ENCODE measurements at regions not wholly inside any gene's neighbourhood (a gene's known extent, or its start where the extent isn't known, plus 50 kb on each side); places are given as distances from the start of the nearest gene placed in this dataset.

- H3K4me3 ChIP-seq (ENCODE audit: low read depth in 1 of 3, low read length in 3 of 3): no peak overlapping the region
- TF ChIP-seq FOXA2 (IDR thresholded peaks at IDR 0.05) (no peak), HNF4A (conservative IDR thresholded peaks at IDR 0.05) (no peak), RXRA (IDR thresholded peaks at IDR 0.05) (no peak), MAX (IDR thresholded peaks at IDR 0.05) (no peak), YY1 (IDR thresholded peaks at IDR 0.05) (no peak), HNF4G (IDR thresholded peaks at IDR 0.05) (no peak), FOXA1 (IDR thresholded peaks at IDR 0.05) (no peak), SP1 (IDR thresholded peaks at IDR 0.05) (no peak), JUND (IDR thresholded peaks at IDR 0.05) (no peak), RAD21 (IDR thresholded peaks at IDR 0.05) (no peak), EGR1 (IDR thresholded peaks at IDR 0.05; ENCODE audit: low read depth in 2 of 2) (no peak), GABPA (IDR thresholded peaks at IDR 0.05 in 1 of 2, conservative IDR thresholded peaks at IDR 0.05 in 1 of 2) (no peak), NR2F2 (IDR thresholded peaks at IDR 0.05) (no peak), ZBTB33 (IDR thresholded peaks at IDR 0.05) (no peak)
- H3K27me3 ChIP-seq (ENCODE audit: control insufficient read depth in 4 of 4, insufficient read depth in 4 of 4, low read length in 3 of 4): peaks cover 0 to 4% (median 0%) of the 10 kb centered on the region in 4 donors
- no peak for DNase-seq (ENCODE audit: low spot score)
- 90% methylated on average over 1 of the region's 1 CpG for WGBS
- no peak overlapping the region for H3K9ac ChIP-seq (ENCODE audit: low read depth in 1 of 2, low read length in 2 of 2)
- no peaks in the 10 kb centered on the region for H3K36me3 ChIP-seq (ENCODE audit: control insufficient read depth in 4 of 4, insufficient read depth in 3 of 4, low read depth in 1 of 4, low read length in 3 of 4)
- no peaks in the 10 kb centered on the region for H3K9me3 ChIP-seq (ENCODE audit: control insufficient read depth in 4 of 4, low read length in 3 of 4)
- no peaks in the 10 kb centered on the region for H3K4me1 ChIP-seq (ENCODE audit: control insufficient read depth in 4 of 4, insufficient read depth in 4 of 4, low read length in 3 of 4)
- no peak overlapping the region for H3K27ac ChIP-seq (ENCODE audit: low read depth in 1 of 2, low read length in 2 of 2)
Measured at GRCh38 chr17:72011561-72011960, 109.3 kb upstream of the SOX9 start.

- H3K4me3 ChIP-seq (ENCODE audit: low read depth in 1 of 3, low read length in 3 of 3): no peak overlapping the region
- no peak overlapping the region for H3K27ac ChIP-seq (ENCODE audit: low read depth in 1 of 2, low read length in 2 of 2)
- H3K9ac ChIP-seq (ENCODE audit: low read depth in 1 of 2, low read length in 2 of 2): no peak overlapping the region
- H3K9me3 ChIP-seq (ENCODE audit: control insufficient read depth in 4 of 4, low read length in 3 of 4): no peaks in the 10 kb centered on the region
- no peak for TF ChIP-seq ATF3 (IDR thresholded peaks at IDR 0.05)
- TF ChIP-seq JUND (IDR thresholded peaks at IDR 0.05): no peak
- no peak for TF ChIP-seq TAF1 (conservative IDR thresholded peaks at IDR 0.05)
- no peak for TF ChIP-seq EGR1 (IDR thresholded peaks at IDR 0.05; ENCODE audit: low read depth in 2 of 2)
- no peak for TF ChIP-seq RXRA (IDR thresholded peaks at IDR 0.05)
- TF ChIP-seq RAD21 (IDR thresholded peaks at IDR 0.05): no peak
- no peak for TF ChIP-seq GABPA (IDR thresholded peaks at IDR 0.05 in 1 of 2, conservative IDR thresholded peaks at IDR 0.05 in 1 of 2)
- TF ChIP-seq MAX (IDR thresholded peaks at IDR 0.05): no peak
- no peak for TF ChIP-seq FOXA2 (IDR thresholded peaks at IDR 0.05)
- TF ChIP-seq HNF4A (conservative IDR thresholded peaks at IDR 0.05): no peak
- no peak for TF ChIP-seq SP1 (IDR thresholded peaks at IDR 0.05)
- no peak for TF ChIP-seq YY1 (IDR thresholded peaks at IDR 0.05)
- no peak for TF ChIP-seq FOXA1 (IDR thresholded peaks at IDR 0.05)
- TF ChIP-seq NR2F2 (IDR thresholded peaks at IDR 0.05): no peak
- peaks cover 0 to 10% (median 1%) of the 10 kb centered on the region in 4 donors for H3K27me3 ChIP-seq (ENCODE audit: control insufficient read depth in 4 of 4, insufficient read depth in 4 of 4, low read length in 3 of 4)
- WGBS: 83% methylated on average over 3 of the region's 3 CpGs
- no peaks in the 10 kb centered on the region for H3K4me1 ChIP-seq (ENCODE audit: control insufficient read depth in 4 of 4, insufficient read depth in 4 of 4, low read length in 3 of 4)
- no peak for DNase-seq (ENCODE audit: low spot score)
- no peaks in the 10 kb centered on the region for H3K36me3 ChIP-seq (ENCODE audit: control insufficient read depth in 4 of 4, insufficient read depth in 3 of 4, low read depth in 1 of 4, low read length in 3 of 4)
Measured at GRCh38 chr17:72021417-72022041, 99.3 kb upstream of the SOX9 start.

Measured in liver (tissue), 7 donors.